MM.1S (cell line): ENCODE measurements at regions not wholly inside any gene's neighbourhood (a gene's known extent, or its start where the extent isn't known, plus 50 kb on each side); places are given as distances from the start of the nearest gene placed in this dataset.

Experiments used
- EZH2 ChIP-seq: fragments of 300-600 bp; sonication (generic); optimal IDR thresholded peaks from 2 replicates; pipeline ENCODE3; 2017; ENCODE audit warnings: low read depth, mild to moderate bottlenecking, antibody characterized with exemption, low read length, mixed read lengths
- EZH2phosphoT487 ChIP-seq: fragments of 300-600 bp; sonication (generic); IDR thresholded peaks from 2 replicates; pipeline ENCODE4 v1.6.1; 2018; ENCODE audit warnings: antibody characterized with exemption, low read length
- TF ChIP-seq, protein P1 (sequence below): fragments of 300-600 bp; sonication (generic); IDR thresholded peaks from 2 replicates; pipeline ENCODE4 v1.5.1; 2016; ENCODE audit warnings: antibody characterized with exemption, low read length, mixed read lengths

DNA sequence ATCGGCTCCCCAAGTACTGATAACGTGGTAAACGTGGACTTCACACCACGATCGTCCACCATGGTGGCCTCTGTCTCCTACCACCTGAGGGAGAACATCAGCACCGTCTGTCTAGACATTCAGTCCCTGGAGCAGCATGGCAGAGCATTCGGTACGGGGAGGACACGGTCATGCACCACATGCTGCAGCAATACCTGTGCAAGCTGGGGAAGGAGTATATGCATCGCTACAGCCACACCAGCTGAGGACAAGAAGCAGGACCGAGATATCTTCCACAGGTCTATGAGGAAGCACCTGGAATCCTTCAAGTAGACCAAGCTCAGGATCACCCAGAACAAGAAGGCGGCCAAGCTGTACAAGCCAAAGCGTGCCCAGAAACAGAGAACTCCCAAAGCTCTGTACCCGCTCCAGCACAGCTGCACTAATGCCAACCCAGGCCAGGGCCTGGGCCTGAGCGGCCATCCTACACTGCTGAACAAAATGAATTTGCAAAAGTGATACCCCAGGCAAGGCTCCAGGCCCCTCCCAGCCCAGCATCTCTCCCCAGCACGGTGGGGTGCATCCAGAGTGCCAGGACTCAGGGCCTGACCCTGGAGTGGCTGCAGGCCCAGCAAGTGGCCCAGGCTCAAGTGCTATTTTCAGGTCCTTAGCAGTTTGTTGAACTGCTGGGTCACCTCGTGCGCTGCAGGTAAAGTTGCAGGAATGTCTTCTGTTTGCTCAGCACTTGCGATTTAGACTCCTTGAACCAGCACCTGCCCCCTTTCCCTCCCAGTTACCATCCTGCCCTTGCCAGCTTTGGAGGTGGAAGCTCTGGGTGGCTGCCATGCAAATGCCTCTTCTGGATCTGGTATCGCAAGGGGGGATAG is 119.3 kb upstream of the SERPIND1 start:
- TF ChIP-seq, protein P1, sequence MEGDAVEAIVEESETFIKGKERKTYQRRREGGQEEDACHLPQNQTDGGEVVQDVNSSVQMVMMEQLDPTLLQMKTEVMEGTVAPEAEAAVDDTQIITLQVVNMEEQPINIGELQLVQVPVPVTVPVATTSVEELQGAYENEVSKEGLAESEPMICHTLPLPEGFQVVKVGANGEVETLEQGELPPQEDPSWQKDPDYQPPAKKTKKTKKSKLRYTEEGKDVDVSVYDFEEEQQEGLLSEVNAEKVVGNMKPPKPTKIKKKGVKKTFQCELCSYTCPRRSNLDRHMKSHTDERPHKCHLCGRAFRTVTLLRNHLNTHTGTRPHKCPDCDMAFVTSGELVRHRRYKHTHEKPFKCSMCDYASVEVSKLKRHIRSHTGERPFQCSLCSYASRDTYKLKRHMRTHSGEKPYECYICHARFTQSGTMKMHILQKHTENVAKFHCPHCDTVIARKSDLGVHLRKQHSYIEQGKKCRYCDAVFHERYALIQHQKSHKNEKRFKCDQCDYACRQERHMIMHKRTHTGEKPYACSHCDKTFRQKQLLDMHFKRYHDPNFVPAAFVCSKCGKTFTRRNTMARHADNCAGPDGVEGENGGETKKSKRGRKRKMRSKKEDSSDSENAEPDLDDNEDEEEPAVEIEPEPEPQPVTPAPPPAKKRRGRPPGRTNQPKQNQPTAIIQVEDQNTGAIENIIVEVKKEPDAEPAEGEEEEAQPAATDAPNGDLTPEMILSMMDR = no peak
- no peak for TF ChIP-seq EZH2
- TF ChIP-seq EZH2phosphoT487 = no peak
